ENCODE measurements at regions not wholly inside any gene's neighbourhood (a gene's known extent, or its start where the extent isn't known, plus 50 kb on each side); places are given as distances from the start of the nearest gene placed in this dataset.

DNA sequence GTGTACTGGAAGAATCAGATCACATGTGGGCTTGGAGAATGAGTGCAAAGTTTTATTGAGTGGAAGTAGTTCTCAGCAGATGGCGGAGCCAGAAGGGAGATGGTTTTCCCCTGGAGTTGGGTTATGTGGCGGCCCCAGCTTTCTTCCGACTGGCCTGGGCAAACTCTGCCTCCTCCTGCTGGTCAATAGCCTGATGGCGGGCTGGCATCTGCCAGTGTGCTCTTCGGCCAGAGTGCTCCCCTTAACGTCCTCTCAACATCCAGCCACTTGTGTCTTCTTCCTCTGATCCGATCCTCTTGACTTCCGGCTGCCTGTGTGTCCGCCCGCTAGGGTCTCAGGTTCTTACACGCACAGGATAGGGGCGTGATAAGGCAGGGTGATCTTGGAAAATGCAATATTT, 741.3 kb downstream of the RNF144A start:
- TF ChIP-seq, protein P1, sequence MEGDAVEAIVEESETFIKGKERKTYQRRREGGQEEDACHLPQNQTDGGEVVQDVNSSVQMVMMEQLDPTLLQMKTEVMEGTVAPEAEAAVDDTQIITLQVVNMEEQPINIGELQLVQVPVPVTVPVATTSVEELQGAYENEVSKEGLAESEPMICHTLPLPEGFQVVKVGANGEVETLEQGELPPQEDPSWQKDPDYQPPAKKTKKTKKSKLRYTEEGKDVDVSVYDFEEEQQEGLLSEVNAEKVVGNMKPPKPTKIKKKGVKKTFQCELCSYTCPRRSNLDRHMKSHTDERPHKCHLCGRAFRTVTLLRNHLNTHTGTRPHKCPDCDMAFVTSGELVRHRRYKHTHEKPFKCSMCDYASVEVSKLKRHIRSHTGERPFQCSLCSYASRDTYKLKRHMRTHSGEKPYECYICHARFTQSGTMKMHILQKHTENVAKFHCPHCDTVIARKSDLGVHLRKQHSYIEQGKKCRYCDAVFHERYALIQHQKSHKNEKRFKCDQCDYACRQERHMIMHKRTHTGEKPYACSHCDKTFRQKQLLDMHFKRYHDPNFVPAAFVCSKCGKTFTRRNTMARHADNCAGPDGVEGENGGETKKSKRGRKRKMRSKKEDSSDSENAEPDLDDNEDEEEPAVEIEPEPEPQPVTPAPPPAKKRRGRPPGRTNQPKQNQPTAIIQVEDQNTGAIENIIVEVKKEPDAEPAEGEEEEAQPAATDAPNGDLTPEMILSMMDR (IDR thresholded peaks at IDR 0.05 in 4 of 5, conservative IDR thresholded peaks at IDR 0.05 in 1 of 5), result no peak
- TF ChIP-seq POLR2A (IDR thresholded peaks at IDR 0.05), result no peak
